NB4 (cell line): ENCODE measurements at regions not wholly inside any gene's neighbourhood (a gene's known extent, or its start where the extent isn't known, plus 50 kb on each side); places are given as distances from the start of the nearest gene placed in this dataset.

ENCODE experiments used
- CTCF ChIP-seq: IDR thresholded peaks from one replicate; pipeline ENCODE4 v1.5.1; 2012; ENCODE audit warnings: low read depth, low read length
- MAX ChIP-seq: IDR thresholded peaks from 2 replicates; pipeline ENCODE4 v1.6.1; 2011; ENCODE audit warnings: low read depth, low read length
- MYC ChIP-seq: IDR thresholded peaks from 2 replicates; pipeline ENCODE4 v1.6.1; 2011; ENCODE audit warnings: low read depth, low read length
- POLR2A ChIP-seq: IDR thresholded peaks from 2 replicates; pipeline ENCODE4 v1.6.1; 2011; ENCODE audit warnings: mild to moderate bottlenecking; ENCODE audit not compliant: insufficient read length; ENCODE audit errors: extremely low read depth

GRCh38 chr21:36538761-36539160 is 58.8 kb upstream of the CLDN14 start:
- no peak for TF ChIP-seq CTCF
- no peak for TF ChIP-seq MAX
- TF ChIP-seq POLR2A = no peak
- no peak for TF ChIP-seq MYC
